GM21390 (cell line): ENCODE measurements at regions not wholly inside any gene's neighbourhood (a gene's known extent, or its start where the extent isn't known, plus 50 kb on each side); places are given as distances from the start of the nearest gene placed in this dataset.
"Not testable (repeated sequence)": the region's sequence is repeated elsewhere in the genome, so short reads cannot be mapped to it uniquely, and the experiment has no call there.

ENCODE experiments used
- ATAC-seq: cut with Tn5 transposase; IDR thresholded peaks from one replicate; pipeline ENCODE4 v1.9.1; 2021; ENCODE audit not compliant: unreplicated experiment

DNA sequence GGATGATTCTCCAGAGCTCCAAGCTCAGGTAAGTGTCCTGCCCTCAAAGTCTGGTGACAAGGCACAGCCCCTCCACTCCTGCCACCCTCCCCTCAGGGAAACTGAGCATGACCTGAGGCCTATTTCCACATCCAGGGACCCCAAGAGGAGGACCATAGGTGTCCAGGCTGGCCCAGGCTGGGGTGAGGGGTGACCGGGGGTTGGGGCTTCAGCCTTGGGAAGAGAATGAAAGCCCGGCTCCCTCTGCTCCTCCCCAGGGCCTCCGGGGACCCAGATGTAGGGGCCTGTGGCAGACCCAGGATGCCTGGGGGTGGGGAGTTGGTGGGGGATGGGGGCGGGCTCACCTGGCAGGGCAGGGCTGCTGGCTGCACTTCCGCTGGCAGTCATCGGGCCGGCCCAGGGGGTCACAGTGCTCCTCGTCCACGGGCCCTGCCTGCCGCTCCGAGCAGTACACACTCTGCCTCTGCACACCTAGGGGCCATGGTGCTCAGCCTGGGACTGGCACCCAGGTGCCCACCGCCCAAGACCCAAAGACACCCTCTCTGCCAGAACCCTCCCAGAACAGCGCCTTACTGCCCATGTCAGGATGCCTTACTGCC lies 116.5 kb upstream of the AKAP13 start:
- not testable (repeated sequence) for ATAC-seq

DNA sequence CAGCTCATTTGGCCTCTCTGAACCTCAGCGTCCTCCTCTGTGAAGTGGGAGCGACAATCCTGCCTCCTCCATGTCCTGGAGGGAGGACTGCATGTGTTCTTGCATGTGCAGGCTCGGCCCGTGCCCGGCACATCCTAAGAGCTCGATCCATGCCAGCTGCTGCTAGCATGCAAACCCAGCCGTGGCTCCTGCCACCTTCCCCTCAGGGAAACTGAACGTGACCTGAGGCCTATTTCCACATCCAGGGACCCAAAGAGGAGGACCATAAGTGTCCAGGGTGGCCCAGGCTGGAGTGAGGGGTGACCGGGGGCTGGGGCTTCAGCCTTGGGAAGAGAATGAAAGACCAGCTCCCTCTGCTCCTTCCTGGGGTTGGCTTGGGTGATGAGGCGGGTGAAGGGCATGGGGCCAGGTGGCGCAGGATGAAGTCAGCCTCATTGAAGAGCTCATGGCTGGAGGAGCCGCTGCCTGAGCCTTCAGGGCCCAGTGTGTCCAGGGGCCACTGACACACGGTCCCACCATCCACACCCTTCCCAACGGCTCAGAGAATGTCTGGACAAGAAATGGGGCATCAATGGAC lies 115.7 kb upstream of the AKAP13 start:
- not testable (repeated sequence) for ATAC-seq

DNA sequence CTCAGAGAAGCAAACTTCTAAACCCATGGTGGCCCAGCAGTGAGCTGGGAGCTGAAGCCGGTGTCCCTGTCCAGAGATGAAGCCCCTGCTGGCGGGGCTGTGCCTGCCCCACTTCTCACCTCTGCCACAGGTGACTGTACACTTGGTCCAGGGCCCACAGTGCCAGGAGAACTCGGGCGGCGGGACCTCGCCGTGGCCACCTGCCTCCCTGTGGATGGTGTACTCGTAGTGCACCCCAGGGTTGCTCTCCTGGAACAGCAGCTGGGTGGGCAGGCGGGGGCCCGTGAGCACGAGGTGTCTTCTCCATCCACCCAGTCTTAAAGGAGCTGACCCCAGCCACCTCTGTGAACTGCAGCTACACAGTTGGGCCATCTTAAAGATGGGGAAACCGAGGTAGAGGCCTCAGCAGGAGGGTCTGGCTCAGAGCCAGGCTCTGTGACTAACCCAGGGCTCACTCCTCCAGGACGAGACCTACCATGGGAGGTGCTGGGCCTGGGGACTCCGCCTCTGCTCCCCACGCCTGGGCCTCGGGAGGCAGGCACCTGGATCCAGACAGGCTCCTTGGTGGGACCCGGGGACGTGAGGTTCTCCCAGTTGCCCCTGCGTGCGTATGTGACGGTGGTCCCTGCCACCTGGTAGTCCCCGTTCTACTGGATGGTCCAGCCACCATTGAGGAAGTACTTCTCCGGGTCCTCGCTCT lies 113.1 kb upstream of the AKAP13 start:
- ATAC-seq, result not testable (repeated sequence)

DNA sequence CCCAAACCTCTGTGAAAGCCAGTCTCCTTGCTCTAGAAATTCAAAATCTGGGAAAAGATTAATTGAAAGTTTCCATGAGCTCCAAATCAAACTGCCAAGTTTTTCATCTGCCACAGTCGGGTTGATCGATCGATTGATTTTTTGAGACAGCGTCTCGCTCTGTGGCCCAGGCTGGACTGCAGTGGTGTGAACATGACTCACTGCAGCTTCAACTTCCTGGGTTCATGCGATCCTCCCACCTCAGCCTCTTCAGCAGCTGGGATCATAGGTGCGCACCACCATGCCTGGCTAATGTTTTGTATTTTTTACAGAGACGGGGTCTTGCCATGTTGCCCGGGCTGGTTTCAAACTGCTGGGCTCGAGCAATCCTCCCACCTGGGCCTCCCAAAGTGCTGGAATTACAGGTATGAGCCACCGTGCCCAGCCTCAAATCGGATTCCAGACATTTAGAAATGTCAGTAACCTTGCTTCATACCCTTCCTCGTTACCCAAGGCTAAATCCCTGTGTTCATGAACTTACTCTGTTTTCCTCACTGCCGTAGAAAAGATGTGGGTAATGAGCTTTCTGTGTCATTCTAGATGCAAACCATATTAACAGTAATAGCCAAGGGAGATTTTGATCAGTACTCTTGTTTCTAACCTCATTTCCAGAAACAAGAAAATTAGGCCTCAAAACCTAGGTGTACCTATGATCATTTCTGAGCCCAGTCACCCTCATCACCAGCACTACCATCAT lies 105.9 kb upstream of the AKAP13 start:
- no peak for ATAC-seq

DNA sequence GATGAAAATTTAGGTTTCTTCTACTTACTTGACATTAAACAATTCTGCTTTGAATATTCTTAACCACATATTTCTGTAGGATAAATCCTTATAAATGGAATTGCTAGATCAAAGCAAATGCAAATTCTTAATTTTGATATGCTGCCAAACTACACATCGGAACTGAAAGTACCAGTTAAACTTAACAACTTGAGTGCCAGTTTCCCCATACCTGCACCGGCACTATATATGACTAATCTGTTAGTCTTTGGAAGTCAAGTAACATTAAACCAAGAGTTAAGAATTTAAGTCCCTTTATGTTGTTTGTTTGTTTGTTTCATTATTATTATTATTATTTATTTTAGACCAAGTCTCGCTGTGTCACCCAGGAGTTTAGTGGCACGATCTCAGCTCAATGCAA lies 103.9 kb upstream of the AKAP13 start:
- ATAC-seq, result no peak

DNA sequence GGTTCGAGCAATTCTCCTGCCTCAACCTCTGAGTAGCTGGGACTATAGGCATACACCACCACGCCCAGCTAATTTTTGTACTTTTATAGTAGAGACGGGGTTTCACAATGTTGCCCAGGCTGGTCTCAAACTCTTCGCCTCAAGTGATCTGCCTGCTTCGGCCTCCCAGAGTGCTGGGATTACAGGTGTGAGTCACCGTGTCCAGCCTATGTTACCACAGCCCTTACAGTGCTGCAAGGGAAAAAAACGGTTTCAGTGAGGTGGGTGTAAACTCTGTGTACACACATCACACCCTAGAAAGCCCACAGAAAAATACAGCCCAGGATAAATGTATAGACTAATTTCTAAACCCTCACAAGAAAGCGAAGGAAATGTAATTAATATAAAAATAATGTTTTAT lies 103.5 kb upstream of the AKAP13 start:
- ATAC-seq, result no peak

DNA sequence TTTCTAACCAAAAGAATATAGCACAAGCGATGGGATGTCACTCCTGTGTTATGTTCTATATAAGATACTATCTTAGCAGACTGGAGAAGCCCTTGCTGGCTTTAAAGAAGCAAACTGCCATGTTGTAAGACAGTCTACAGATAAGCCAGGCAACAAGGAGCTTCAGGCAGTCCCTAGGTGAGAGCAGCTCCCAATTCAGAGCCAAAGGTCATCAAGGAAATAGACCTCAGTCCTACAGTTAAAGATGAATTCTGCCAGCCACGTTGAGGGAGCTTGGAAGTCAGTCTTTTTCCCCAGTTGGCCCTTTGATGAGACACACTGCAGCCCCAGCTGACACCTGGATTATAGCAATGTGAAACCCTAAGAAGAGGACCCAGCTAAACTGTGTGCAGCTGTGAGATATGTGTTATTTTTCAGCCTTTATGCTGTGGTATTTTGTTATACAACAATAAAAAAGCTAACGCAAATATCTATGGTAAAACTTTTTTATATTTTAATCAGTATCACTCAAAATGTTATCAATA lies 102.5 kb upstream of the AKAP13 start:
- ATAC-seq, result no peak

DNA sequence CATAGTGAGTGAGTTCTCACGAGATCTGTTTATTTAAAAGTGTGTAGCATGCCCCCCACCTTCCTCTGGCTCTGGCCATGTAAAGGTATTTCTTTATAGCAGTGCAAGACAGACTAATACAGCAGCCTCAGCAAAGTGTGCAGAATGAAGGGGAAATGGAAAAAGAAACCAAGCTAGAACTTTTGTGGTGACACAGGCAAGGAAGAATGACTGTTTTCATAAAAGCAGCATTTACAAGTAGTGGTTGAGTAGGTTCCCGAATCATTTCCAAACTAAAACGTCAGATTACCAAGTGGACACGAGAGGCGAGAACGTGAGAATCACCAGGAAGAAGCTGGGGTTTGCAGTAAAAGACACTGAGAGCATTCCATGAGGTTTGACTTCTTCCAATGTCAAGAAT lies 100.2 kb upstream of the AKAP13 start:
- ATAC-seq, result no peak

DNA sequence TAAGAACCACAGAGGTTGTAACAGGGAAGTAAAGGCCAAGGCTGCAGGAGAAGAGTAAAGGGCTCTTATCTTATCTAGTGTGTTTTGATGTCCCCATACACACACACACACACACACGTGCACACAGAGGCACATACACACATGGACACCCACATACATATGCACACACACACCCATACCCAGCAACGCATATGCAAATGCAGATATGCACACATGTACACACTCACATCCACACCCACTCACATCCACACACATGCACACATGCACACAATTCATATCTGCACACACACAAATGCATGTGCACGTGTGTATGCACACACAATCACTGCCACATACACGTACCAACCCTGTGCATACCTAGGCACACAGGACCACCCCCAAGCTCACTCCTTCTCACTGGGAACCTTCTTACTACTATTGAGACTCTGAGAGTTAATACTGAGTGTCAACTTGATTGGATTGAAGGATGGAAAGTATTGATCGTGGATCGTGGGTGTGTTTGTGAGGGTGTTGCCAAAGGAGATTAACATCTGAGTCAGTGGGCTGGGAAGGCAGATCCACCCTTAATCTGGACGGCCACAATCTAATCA lies 99.0 kb upstream of the AKAP13 start:
- no peak for ATAC-seq

DNA sequence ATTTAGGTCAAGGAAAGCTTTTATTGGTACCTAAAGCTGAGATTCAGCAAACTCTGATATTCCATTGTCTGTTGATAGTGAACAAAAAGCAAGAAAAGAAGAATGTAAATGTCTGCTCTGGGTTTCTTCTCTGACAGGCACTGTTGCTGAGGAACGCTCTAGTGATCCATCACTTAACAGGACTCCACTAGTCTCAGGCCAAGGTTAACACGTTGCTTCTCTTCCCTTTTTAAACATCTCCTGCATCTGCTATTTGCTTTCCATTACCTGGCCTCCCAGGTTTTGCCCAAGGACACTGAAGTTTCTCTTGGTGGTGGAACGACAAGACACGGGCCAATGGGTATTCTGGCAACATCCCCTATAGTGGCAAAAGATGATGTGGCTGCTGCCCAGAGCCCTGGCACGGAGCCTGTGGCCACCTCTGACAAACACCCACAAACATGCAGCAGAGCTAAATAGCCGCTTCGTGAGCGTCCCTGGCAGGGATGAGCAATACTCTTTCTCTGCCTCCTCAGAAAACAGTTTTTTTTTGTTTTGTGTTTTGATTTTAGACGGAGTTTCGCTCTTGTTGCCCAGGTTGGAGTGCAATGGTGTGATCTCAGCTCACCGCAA lies 97.8 kb upstream of the AKAP13 start:
- ATAC-seq, result no peak

DNA sequence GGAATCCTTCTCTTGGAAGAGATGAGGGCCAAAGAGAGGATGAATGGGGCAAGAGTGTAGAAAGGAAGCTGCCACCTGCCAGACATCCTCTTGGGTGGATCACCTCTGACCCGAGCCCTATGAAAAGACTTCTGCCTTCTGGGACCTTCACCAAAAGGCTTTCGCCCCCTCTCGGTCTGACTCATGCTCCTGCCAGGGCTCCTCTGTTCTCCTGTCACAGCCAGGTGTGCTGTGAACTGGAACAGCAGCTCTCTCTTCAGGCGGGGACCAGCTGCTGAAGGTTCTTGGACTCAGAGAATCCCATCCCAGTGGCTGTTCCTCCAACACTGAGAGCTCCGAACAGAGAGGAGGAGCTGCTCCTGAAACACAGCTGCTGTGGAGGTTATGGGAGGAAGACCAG lies 96.6 kb upstream of the AKAP13 start:
- ATAC-seq, result peak; percentile 88

DNA sequence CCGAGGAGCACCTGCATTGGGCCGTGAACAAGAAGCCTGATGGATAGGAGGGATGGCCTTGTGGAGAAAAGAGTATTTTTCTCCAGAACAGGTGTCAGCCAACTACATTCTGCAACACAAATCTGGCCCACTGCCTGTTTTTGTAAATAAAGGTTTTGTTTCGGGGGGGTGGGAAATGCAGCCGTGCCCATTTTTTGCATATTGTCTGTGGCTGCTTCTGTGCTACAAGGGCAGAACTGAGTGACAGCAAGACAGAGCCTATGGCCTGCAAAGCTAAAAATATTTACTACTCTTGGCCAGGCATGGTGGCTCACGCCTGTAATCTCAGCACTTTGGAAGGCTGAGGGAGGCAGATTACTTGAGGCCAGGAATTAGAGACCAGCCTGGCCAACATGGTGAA lies 95.9 kb upstream of the AKAP13 start:
- ATAC-seq, result peak; percentile 75

DNA sequence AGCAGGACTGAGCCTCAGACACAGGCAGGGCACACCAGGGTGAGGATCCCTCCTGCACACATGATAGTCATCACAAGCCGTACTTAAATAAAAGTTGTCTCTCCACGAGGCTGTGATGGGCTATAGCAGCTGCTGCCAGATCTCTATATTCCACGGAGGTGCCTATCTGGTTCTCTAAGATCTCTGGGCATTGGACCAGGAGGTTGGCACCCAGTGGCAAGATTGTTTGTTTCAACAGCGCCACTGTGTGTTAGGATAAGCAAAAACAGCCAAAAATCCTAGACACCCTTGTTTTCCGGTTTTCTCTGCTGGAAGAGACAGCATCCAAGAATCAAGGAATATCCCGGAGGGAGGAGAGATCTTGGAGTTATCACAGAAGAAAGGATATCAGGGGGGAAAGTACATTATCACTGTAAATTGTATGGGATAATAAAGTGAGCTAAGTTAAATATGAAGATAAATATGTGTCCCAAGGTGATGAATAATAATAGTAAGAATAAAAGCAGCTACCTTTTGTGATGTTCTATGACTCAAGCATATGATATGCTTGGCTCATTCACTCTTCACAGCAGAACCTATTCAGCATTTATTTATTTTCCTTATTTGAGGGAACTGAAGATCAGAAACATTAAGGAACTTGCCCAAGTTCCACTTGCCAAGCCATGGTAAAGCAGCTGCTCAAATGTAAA lies 90.6 kb upstream of the AKAP13 start:
- ATAC-seq, result no peak

DNA sequence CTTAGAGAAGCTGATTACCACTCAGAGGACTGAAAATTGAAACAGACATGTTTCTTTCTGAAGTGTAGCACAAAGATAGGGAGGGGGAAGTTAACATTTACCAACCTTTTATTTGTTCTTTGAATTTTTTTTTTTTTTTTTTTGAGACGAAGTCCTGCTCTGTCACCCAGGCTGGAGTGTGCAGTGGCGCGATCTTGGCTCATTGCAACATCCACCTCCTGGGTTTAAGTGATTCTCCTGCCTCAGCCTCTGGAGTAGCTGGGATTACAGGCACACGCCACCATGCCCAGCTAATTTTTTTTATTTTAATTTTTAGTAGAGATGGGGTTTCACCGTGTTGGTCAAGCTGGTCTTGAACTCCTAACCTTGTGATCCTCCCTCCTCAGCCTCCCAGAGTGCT lies 87.8 kb upstream of the AKAP13 start:
- ATAC-seq, result not testable (repeated sequence)

DNA sequence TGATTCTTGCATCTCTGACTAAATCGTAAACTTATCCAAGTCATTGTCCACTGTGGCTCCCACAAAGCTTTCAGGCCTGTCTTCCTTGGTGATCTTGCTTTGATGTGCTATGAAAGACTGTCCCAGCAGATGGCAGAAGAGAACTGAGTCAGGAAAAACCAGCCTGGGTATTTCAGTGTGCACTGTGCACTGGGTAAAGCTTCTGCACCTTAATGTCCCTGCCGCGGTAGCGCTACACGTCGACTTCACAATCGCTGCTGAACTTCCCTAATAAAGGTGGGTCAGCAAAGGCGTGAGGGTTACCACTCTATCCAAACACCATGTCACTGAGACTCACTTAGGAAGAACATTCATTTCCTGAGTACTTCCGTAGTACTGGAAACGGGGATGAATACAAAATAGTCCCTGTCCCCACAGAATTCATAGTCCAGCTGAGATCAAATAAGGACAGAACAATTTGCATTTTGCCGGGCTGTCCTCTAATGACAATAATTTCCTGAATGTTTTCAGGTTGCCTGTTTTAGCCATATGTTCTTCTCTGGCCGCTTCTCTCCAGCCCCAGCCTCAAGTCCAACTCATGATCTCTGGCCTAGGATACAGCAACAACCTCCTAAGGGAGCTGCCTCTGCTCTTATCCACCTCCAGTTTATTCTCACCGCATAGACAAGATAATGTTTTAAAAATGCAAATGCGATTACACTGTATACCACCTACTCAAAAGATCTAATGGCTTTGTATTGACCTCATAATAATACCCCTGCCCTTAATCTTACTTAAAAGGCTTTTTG lies 83.6 kb upstream of the AKAP13 start:
- ATAC-seq, result peak; percentile 94

DNA sequence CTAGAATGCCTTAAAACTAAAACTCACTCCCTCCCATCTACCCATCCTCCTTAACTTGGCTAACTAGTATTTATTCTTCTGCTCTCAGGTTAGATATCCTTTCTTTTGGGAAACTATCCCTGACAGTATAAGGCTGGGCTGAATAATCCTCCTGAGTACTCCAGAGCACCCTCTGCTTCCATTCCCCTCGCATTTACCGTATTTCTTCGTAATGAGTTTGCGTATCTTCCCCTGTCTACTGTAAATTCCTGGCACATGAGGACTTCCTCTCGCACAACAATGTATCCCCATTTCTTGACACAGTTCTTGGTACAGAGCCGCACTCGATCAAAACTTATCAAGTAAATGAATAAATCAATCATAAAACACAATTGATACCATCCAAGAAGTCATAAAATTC lies 82.9 kb upstream of the AKAP13 start:
- no peak for ATAC-seq

DNA sequence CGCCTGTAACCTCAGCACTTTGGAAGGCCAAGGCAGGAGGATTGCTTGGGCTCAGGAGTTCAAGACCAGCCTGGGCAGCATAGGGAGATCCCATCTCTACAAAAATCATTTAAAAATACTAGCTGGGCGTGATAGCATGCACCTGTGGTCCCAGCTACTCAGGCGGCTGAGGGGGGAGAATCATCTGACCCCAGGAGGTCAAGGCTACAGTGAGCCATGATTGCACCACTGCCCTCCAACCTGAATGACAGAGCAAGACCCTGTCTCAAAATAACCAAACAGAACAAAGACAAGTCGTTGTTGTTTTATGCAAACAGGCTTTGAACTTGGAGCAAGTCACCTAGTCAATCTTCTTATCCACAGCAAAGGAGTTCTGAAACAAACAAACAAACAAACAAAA lies 82.0 kb upstream of the AKAP13 start:
- ATAC-seq, result no peak

DNA sequence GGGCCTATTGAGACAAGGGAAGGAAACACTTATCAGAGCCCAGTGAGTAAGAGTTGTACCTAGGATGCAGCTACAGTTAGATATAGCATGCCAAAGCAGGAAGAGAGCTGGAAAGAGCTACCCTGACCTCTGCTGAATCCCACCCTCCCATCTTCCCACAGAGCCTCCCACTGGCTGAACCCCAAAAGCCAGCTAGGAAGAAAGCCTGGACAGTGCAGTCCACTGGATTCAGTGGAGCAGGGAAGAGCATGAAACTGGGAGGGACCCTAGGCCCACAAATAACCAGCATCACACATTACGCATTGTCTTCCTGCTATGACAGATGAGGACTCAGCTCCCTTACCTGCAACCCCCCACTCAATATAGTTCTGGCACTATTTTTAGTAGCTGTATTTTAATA lies 81.5 kb upstream of the AKAP13 start:
- ATAC-seq, result no peak

DNA sequence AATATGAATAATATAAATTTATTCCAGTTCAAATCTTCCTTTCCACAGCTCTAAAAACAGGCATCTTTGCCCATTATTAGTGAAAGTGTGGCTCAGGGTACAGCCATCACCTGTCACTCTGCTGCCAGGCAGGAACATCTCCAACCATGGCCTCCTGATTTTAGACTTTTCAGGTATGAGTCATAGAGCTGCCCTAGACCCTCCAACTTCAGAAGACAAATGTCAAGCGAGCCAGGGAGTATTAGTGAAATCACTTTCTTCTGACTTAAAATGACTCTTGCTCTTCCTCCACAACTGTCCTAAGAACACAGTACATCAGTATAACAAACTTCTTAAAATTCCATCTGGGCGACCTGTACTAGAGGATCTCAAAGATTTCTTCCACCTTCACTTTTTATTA lies 78.1 kb upstream of the AKAP13 start:
- no peak for ATAC-seq

DNA sequence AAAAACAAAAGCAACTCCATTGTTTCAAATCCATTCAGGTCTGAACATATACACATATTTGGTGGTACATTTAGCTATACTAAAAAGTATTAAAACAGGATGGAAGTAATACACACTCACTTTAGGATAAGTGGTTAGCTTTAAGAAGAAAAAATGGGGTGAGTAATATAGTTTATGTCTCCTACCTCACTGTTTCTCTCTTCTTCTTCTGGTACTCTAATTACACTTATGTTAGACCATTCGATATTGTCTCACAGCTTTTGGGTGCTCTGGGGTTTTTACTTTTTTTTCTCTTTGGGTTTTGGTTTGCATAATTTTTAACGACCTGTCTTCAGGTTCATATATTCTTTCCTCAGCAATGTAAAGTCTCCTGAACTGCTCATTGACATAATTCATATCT lies 75.4 kb upstream of the AKAP13 start:
- ATAC-seq, result no peak
